Mesendoderm (in vitro differentiated cells): ENCODE measurements at regions not wholly inside any gene's neighbourhood (a gene's known extent, or its start where the extent isn't known, plus 50 kb on each side); places are given as distances from the start of the nearest gene placed in this dataset.

Source experiments
- DNase-seq: peaks from one replicate; pipeline ENCODE4 v3.0.0; 2013
- H2AK5ac ChIP-seq: 2 replicates; pipeline ENCODE4 v1.6.1; 2013; ENCODE audit warnings: low read length, inconsistent platforms
- H2BK120ac ChIP-seq: 2 replicates; pipeline ENCODE4 v1.6.1; 2013; ENCODE audit warnings: low read depth, mild to moderate bottlenecking, low read length, moderate library complexity, mixed read lengths
- H2BK15ac ChIP-seq: replicated peaks from 2 replicates; pipeline ENCODE4 v1.6.1; 2013; ENCODE audit warnings: low read depth, mild to moderate bottlenecking, moderate library complexity
- H2BK5ac ChIP-seq: 2 replicates; pipeline ENCODE4 v1.6.1; 2013; ENCODE audit warnings: low read length, inconsistent platforms
- H3K18ac ChIP-seq: 2 replicates; pipeline ENCODE4 v1.6.1; 2013; ENCODE audit warnings: mild to moderate bottlenecking, low read length, mixed read lengths
- H3K23ac ChIP-seq: one replicate; pipeline ENCODE4 v1.6.1; 2013; ENCODE audit warnings: low read length
- H3K27ac ChIP-seq: 2 replicates; pipeline ENCODE4 v1.5.1; 2013; ENCODE audit warnings: low read depth, mild to moderate bottlenecking, inconsistent platforms, low read length, moderate library complexity
- H3K27me3 ChIP-seq: 2 replicates; pipeline ENCODE4 v1.6.1; 2013; ENCODE audit warnings: low read length, control low read depth, mild to moderate bottlenecking, inconsistent platforms; ENCODE audit not compliant: insufficient read depth, poor library complexity
- H3K36me3 ChIP-seq: 2 replicates; pipeline ENCODE4 v1.6.1; 2013; ENCODE audit warnings: low read length, inconsistent platforms; ENCODE audit not compliant: control insufficient read depth, insufficient read depth
- H3K4ac ChIP-seq: one replicate; pipeline ENCODE4 v1.6.1; 2013; ENCODE audit warnings: low read depth, mild to moderate bottlenecking, low read length, moderate library complexity
- H3K4me1 ChIP-seq: 2 replicates; pipeline ENCODE4 v1.6.1; 2013; ENCODE audit warnings: low read depth, low read length, inconsistent platforms; ENCODE audit not compliant: control insufficient read depth
- H3K4me2 ChIP-seq: 2 replicates; pipeline ENCODE4 v1.6.1; 2013; ENCODE audit warnings: low read length
- H3K4me3 ChIP-seq: 2 replicates; pipeline ENCODE4 v1.5.1; 2013; ENCODE audit warnings: mild to moderate bottlenecking, low read length
- H3K56ac ChIP-seq: one replicate; pipeline ENCODE4 v1.6.1; 2013; ENCODE audit warnings: low read length
- H3K79me1 ChIP-seq: 2 replicates; pipeline ENCODE4 v1.6.1; 2013; ENCODE audit warnings: low read length, inconsistent platforms
- H3K79me2 ChIP-seq: 2 replicates; pipeline ENCODE4 v1.6.1; 2013; ENCODE audit warnings: mild to moderate bottlenecking, low read length; ENCODE audit not compliant: control insufficient read depth, insufficient read depth
- H3K9ac ChIP-seq: 2 replicates; pipeline ENCODE4 v1.6.1; 2013; ENCODE audit warnings: low read length, inconsistent platforms
- H4K5ac ChIP-seq: one replicate; pipeline ENCODE4 v1.6.1; 2013; ENCODE audit warnings: low read length
- H4K8ac ChIP-seq: one replicate; pipeline ENCODE4 v1.6.1; 2013; ENCODE audit warnings: low read depth, mild to moderate bottlenecking, control low read depth, low read length, moderate library complexity
- WGBS: extraction: QIAGEN DNeasy Blood & Tissue Kit; methylation state at CpG from one replicate; pipeline ENCODE4 v1.1.7; 2013; ENCODE audit warnings: low lambda C conversion rate, missing lambda C conversion rate; ENCODE audit not compliant: insufficient coverage; ENCODE audit errors: extremely low coverage; 5-methylcytosine and 5-hydroxymethylcytosine counted together

DNA sequence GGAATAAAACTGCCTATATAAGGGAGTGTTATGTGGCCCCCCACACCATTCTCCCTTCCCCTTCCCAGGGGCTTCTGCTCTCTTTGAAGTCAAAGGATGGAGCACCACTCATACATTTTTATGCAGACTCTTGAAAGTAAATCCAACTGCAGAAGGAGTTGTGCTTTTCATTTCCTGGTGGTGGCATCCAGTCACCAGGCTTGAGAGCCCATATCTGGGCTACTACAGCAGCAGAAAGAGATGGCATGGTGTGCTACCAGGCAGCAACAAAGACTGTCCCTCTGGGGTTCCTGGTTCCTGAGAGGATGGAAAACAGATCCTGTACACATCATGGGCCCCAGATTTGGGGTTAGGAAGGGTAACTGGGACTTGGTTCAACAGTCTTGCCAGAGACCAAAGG is 226.4 kb downstream of the CLIC5 start:
- no peaks in the 10 kb centered on the region for H3K79me2 ChIP-seq
- no peaks in the 10 kb centered on the region for H3K79me1 ChIP-seq
- H3K4me3 ChIP-seq = no peak overlapping the region
- H3K4ac ChIP-seq = no peak overlapping the region
- H3K23ac ChIP-seq = no peak overlapping the region
- no peak overlapping the region for H2BK15ac ChIP-seq
- H3K27me3 ChIP-seq = no peaks in the 10 kb centered on the region
- H2BK120ac ChIP-seq = no peak overlapping the region
- H3K56ac ChIP-seq = no peak overlapping the region
- no peak overlapping the region for H3K18ac ChIP-seq
- H3K4me1 ChIP-seq = no peaks in the 10 kb centered on the region
- H4K5ac ChIP-seq = no peak overlapping the region
- no peak overlapping the region for H2AK5ac ChIP-seq
- H2BK5ac ChIP-seq = no peak overlapping the region
- DNase-seq = no peak
- H3K9ac ChIP-seq = no peak overlapping the region
- no peak overlapping the region for H4K8ac ChIP-seq
- no peaks in the 10 kb centered on the region for H3K36me3 ChIP-seq
- no peak overlapping the region for H3K4me2 ChIP-seq
- no peak overlapping the region for H3K27ac ChIP-seq

DNA sequence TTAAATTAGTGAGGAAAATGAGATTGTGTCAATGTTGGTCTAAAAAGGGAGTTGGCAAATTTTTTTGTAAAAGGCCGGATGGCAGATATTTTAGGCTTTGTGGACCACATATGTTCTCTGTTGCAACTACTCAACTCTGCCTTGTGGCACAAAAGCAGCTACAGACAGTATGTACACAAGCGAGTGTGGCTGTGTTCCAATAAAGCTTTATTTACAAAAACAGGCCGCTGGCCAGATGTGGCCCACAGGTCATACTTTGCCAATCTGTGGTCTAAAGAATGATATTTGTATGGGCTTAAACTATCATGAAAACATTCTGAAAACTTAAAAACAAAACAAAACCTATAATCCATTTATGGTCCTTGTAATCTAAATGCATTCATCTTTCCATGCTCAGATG is 228.3 kb downstream of the CLIC5 start:
- Histone ChIP-seq H3K36me3 (no peaks in the 10 kb centered on the region), H3K18ac (no peak overlapping the region), H3K27me3 (no peaks in the 10 kb centered on the region), H4K8ac (no peak overlapping the region), H3K4me1 (no peaks in the 10 kb centered on the region), H3K4me2 (no peak overlapping the region), H2BK15ac (no peak overlapping the region), H2BK5ac (no peak overlapping the region), H3K27ac (no peak overlapping the region), H3K4ac (no peak overlapping the region), H4K5ac (no peak overlapping the region), H3K79me1 (no peaks in the 10 kb centered on the region), H3K9ac (no peak overlapping the region), H3K23ac (no peak overlapping the region), H3K4me3 (no peak overlapping the region), H2AK5ac (no peak overlapping the region), H2BK120ac (no peak overlapping the region), H3K79me2 (no peaks in the 10 kb centered on the region), H3K56ac (no peak overlapping the region)
- WGBS = no CpG with 5 or more reads among the region's 3 CpGs
- no peak for DNase-seq

DNA sequence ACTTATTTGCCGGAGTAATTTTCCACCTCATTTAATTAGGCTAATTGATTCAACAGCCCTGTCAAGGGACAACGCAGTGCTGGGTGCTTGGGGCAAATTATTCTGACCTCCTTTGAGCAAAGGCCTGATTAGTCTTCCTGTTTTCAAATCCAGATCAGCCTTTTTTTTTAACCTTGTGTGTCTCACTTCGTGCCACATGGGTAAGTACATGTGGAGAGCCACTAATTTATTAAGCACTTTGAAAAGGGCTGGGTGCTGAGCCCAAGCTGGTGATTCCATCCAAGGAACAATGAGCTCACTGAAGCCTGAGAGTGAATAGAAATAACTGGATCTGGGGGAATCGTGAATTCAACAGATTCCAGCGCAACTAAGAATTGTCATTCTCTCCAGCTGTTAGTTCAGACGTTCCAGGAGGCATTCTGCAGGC is 229.3 kb downstream of the CLIC5 start:
- H3K23ac ChIP-seq = no peak overlapping the region
- no peak overlapping the region for H3K56ac ChIP-seq
- no peak overlapping the region for H3K4ac ChIP-seq
- no peaks in the 10 kb centered on the region for H3K4me1 ChIP-seq
- H2BK120ac ChIP-seq = no peak overlapping the region
- no peaks in the 10 kb centered on the region for H3K79me2 ChIP-seq
- H3K79me1 ChIP-seq = no peaks in the 10 kb centered on the region
- H4K5ac ChIP-seq = no peak overlapping the region
- no peak overlapping the region for H3K9ac ChIP-seq
- no peak overlapping the region for H2BK5ac ChIP-seq
- no peak overlapping the region for H3K4me3 ChIP-seq
- H2AK5ac ChIP-seq = no peak overlapping the region
- WGBS = no CpG with 5 or more reads among the region's 6 CpGs
- no peak for DNase-seq
- no peak overlapping the region for H3K27ac ChIP-seq
- H2BK15ac ChIP-seq = no peak overlapping the region
- H3K27me3 ChIP-seq = no peaks in the 10 kb centered on the region
- no peak overlapping the region for H3K4me2 ChIP-seq
- no peak overlapping the region for H4K8ac ChIP-seq
- no peaks in the 10 kb centered on the region for H3K36me3 ChIP-seq
- no peak overlapping the region for H3K18ac ChIP-seq

DNA sequence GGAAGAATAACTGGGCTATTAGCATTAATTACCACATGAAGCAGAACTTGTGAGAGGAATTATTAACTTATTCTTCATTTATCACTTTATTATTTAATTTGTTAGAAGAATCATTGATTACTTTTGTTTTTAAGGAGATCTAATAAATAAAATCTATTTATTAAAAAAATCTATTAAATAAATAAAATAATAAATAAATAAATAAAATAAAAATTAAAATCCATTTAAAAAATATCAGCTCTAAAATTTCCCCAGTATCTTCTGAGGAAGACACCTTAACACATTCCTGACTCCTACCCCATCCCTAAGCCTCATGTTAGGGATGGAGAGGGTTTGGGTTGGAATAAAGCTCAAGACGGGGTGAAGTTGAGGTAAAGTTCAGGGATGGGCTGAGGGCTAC is 231.4 kb downstream of the CLIC5 start:
- H2BK5ac ChIP-seq = no peak overlapping the region
- H3K18ac ChIP-seq = no peak overlapping the region
- H3K23ac ChIP-seq = no peak overlapping the region
- no peak overlapping the region for H4K8ac ChIP-seq
- no peak overlapping the region for H3K9ac ChIP-seq
- no peak overlapping the region for H2BK15ac ChIP-seq
- DNase-seq = no peak
- no peaks in the 10 kb centered on the region for H3K79me2 ChIP-seq
- H3K56ac ChIP-seq = no peak overlapping the region
- no peaks in the 10 kb centered on the region for H3K27me3 ChIP-seq
- H3K79me1 ChIP-seq = no peaks in the 10 kb centered on the region
- H3K27ac ChIP-seq = no peak overlapping the region
- no peaks in the 10 kb centered on the region for H3K4me1 ChIP-seq
- H2AK5ac ChIP-seq = no peak overlapping the region
- H3K36me3 ChIP-seq = no peaks in the 10 kb centered on the region
- no peak overlapping the region for H4K5ac ChIP-seq
- no peak overlapping the region for H3K4ac ChIP-seq
- H3K4me2 ChIP-seq = no peak overlapping the region
- WGBS = no CpG with 5 or more reads among the region's 1 CpG
- no peak overlapping the region for H3K4me3 ChIP-seq
- H2BK120ac ChIP-seq = no peak overlapping the region

DNA sequence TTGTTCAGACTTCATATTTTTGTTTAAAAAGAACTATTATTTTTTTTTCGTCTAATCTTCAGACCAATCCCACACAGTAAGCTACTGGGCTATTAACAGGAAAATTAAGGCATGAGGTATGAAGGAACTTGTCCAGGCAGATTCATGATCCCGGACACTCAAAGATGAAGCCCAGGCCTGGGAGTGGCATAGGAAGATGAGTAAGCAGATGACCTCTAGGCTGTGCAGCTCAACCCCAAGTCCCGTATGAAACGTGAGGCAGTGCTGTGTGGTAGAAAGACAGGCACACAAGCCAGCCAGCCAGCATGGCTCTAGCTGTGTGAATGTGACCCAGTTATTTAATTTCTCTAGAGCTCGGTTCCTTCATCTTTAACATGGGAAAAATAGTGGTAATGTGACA is 231.9 kb downstream of the CLIC5 start:
- H4K5ac ChIP-seq = no peak overlapping the region
- no peaks in the 10 kb centered on the region for H3K79me1 ChIP-seq
- no peak for DNase-seq
- H2BK5ac ChIP-seq = no peak overlapping the region
- H3K79me2 ChIP-seq = no peaks in the 10 kb centered on the region
- H3K4me3 ChIP-seq = no peak overlapping the region
- H3K27ac ChIP-seq = no peak overlapping the region
- no peak overlapping the region for H4K8ac ChIP-seq
- no peak overlapping the region for H3K23ac ChIP-seq
- H3K56ac ChIP-seq = no peak overlapping the region
- no peak overlapping the region for H3K9ac ChIP-seq
- H3K4ac ChIP-seq = no peak overlapping the region
- H2BK120ac ChIP-seq = no peak overlapping the region
- H3K36me3 ChIP-seq = no peaks in the 10 kb centered on the region
- no peak overlapping the region for H2AK5ac ChIP-seq
- H3K4me2 ChIP-seq = no peak overlapping the region
- no peak overlapping the region for H2BK15ac ChIP-seq
- no peaks in the 10 kb centered on the region for H3K4me1 ChIP-seq
- no CpG with 5 or more reads among the region's 5 CpGs for WGBS
- H3K18ac ChIP-seq = no peak overlapping the region
- H3K27me3 ChIP-seq = no peaks in the 10 kb centered on the region

DNA sequence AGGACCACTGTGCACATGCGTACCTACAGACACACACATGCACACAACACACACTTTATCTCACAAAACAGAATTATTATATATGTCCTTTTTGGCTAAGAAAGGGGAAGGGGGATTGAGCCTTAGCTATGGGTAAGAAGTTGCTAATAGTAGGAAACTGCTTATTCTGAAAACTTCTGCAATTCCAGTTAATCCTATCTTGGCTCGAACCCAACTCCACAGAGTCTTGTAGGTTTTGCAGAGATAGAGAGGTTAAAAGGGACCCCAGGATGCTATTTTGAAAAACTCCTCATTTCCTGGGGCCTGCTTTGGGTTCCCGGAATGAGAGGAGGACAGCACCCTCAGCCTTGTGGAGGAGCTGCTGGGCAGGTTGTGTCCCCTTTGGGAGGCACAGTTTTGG is 233.8 kb downstream of the CLIC5 start:
- Histone ChIP-seq H2BK5ac (no peak overlapping the region), H3K36me3 (no peaks in the 10 kb centered on the region), H3K4me3 (no peak overlapping the region), H2BK120ac (no peak overlapping the region), H3K27ac (no peak overlapping the region), H3K23ac (no peak overlapping the region), H2AK5ac (no peak overlapping the region), H4K5ac (no peak overlapping the region), H3K56ac (no peak overlapping the region), H3K18ac (no peak overlapping the region), H3K4me2 (no peak overlapping the region), H3K79me1 (no peaks in the 10 kb centered on the region), H3K4me1 (no peaks in the 10 kb centered on the region), H4K8ac (no peak overlapping the region), H3K9ac (no peak overlapping the region), H3K27me3 (no peaks in the 10 kb centered on the region), H3K79me2 (no peaks in the 10 kb centered on the region), H2BK15ac (no peak overlapping the region), H3K4ac (no peak overlapping the region)
- WGBS = no CpG with 5 or more reads among the region's 3 CpGs
- no peak for DNase-seq
